ENCODE measurements at regions not wholly inside any gene's neighbourhood (a gene's known extent, or its start where the extent isn't known, plus 50 kb on each side); places are given as distances from the start of the nearest gene placed in this dataset.

DNA sequence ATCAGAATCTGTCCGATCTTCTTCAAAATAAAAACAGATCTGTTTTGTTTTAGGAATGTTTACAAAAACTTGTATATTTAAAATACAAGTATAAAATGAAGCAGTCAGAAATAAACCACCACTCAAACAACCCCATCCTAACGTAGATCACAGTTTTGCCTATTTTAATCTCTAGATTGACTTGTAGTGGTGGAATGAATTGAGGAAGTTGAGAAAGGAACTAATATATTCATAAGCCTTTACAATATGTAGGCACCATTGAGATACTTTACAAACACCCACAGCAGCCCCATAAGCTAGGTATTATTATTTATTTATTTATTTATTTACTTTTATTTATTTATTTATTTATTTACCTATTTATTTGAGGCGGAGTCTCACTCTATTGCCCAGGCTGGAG is 52.3 kb upstream of the KLF3 start:
- DNase-seq: no peak
- Histone ChIP-seq H3K27me3 (replicated peaks in 1 of 7) (no peaks in the 10 kb centered on the region), H3K9me3 (no peaks in the 10 kb centered on the region), H3K36me3 (no peaks in the 10 kb centered on the region), H3K27ac (peak overlapping the region in 2 of 8 donors; percentile 35 to 47), H3K4me1 (peaks cover 0 to 51% (median 10%) of the 10 kb centered on the region in 6 donors), H3K4me3 (no peak overlapping the region)
- TF ChIP-seq POLR2AphosphoS5 (IDR thresholded peaks at IDR 0.05) (no peak), POLR2A (IDR thresholded peaks at IDR 0.05) (no peak)
- TF ChIP-seq, protein P1, sequence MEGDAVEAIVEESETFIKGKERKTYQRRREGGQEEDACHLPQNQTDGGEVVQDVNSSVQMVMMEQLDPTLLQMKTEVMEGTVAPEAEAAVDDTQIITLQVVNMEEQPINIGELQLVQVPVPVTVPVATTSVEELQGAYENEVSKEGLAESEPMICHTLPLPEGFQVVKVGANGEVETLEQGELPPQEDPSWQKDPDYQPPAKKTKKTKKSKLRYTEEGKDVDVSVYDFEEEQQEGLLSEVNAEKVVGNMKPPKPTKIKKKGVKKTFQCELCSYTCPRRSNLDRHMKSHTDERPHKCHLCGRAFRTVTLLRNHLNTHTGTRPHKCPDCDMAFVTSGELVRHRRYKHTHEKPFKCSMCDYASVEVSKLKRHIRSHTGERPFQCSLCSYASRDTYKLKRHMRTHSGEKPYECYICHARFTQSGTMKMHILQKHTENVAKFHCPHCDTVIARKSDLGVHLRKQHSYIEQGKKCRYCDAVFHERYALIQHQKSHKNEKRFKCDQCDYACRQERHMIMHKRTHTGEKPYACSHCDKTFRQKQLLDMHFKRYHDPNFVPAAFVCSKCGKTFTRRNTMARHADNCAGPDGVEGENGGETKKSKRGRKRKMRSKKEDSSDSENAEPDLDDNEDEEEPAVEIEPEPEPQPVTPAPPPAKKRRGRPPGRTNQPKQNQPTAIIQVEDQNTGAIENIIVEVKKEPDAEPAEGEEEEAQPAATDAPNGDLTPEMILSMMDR (IDR thresholded peaks at IDR 0.05 in 8 of 11, conservative IDR thresholded peaks at IDR 0.05 in 3 of 11): no peak
- intact Hi-C loops (cut with DNase I; ENCODE audit: low total_unique reads): no loop called here
- 68 to 75% (median 72%) methylated on average over 3 of the region's 3 CpGs for WGBS, 5 donors

GRCh38 chr4:38612646-38613414 is 51.2 kb upstream of the KLF3 start:
- Histone ChIP-seq H3K36me3 (no peaks in the 10 kb centered on the region), H3K27ac (peak overlapping the region in 3 of 8 donors; percentile 7 to 35 (median 14)), H3K4me3 (no peak overlapping the region), H3K4me1 (peaks cover 0 to 50% (median 10%) of the 10 kb centered on the region in 6 donors), H3K9me3 (no peaks in the 10 kb centered on the region), H3K27me3 (replicated peaks in 1 of 7) (no peaks in the 10 kb centered on the region)
- DNase-seq: no peak
- intact Hi-C loops (cut with DNase I; ENCODE audit: low total_unique reads): no loop called here
- WGBS, 5 donors: 80 to 90% (median 87%) methylated on average over 6 of the region's 6 CpGs
- TF ChIP-seq POLR2A (IDR thresholded peaks at IDR 0.05) (no peak), POLR2AphosphoS5 (IDR thresholded peaks at IDR 0.05) (no peak)
- TF ChIP-seq, protein P1 (IDR thresholded peaks at IDR 0.05 in 8 of 11, conservative IDR thresholded peaks at IDR 0.05 in 3 of 11): no peak

Measured in spleen (tissue), 11 donors.